Activated CD4-positive, alpha-beta memory T cell treated with anti-CD3 and anti-CD28 coated beads for 36 hours (primary cell): ENCODE measurements at regions not wholly inside any gene's neighbourhood (a gene's known extent, or its start where the extent isn't known, plus 50 kb on each side); places are given as distances from the start of the nearest gene placed in this dataset.

Experiments
- CTCF ChIA-PET: fragments of 350-600 bp; sonication (Branson Sonifier 250); formaldehyde crosslinking; loops from one replicate; lab custom pipeline; 2021; ENCODE audit warnings: antibody characterized with exemption, inconsistent platforms; lab: Charles Lee
- POLR2A ChIA-PET: fragments of 350-600 bp; sonication (Branson Sonifier 250); formaldehyde crosslinking; loops from one replicate; lab custom pipeline; 2021; ENCODE audit warnings: antibody characterized with exemption; lab: Charles Lee
- DNase-seq: peaks from one replicate; pipeline ENCODE4 v3.0.0-alpha.2; 2020
- H3K27ac Mint-ChIP-seq: one replicate; pipeline ENCODE4 v1.8.0; 2021; ENCODE audit warnings: mixed read lengths
- H3K27me3 Mint-ChIP-seq: one replicate; pipeline ENCODE4 v1.8.0; 2021; ENCODE audit warnings: mixed read lengths
- H3K36me3 Mint-ChIP-seq: one replicate; pipeline ENCODE4 v1.8.0; 2021; ENCODE audit warnings: mixed read lengths
- H3K4me1 Mint-ChIP-seq: one replicate; pipeline ENCODE4 v1.8.0; 2021; ENCODE audit warnings: low read depth, mixed read lengths
- H3K4me3 Mint-ChIP-seq: one replicate; pipeline ENCODE4 v1.8.0; 2021; ENCODE audit warnings: mild to moderate bottlenecking, mixed read lengths
- H3K9me3 Mint-ChIP-seq: one replicate; pipeline ENCODE4 v1.8.0; 2021; ENCODE audit warnings: mixed read lengths
- intact Hi-C: fragments of 100-400 bp; cut with micrococcal nuclease; formaldehyde crosslinking; loops from one replicate; pipeline ENCODE4 v1.15.1; 2023

DNA sequence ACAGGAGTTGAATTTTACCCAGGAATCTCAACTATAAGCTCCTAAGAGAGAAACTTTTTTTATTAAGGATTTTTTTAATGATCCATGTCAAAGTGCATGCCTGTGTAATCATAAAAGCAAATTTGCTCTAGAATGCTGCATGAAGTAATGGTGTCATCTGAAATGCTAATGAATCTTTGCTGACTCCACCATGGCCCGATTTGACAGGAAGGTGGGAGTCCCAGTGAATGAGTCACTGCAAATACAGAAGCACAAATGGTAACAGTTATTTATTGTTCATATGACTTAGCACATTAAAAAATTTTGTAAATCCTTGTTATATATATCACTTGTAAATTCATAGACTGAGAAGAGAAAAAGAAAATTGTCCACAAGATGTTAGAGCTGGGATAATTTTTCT, 341.3 kb downstream of the RASEF start:
- no peak overlapping the region for H3K4me3 Mint-ChIP-seq
- H3K27me3 Mint-ChIP-seq, result no peaks in the 10 kb centered on the region
- no peaks in the 10 kb centered on the region for H3K4me1 Mint-ChIP-seq
- intact Hi-C loops, result no loop called here
- no peak overlapping the region for H3K27ac Mint-ChIP-seq
- ChIA-PET POLR2A (no interaction called here), CTCF (no interaction called here)
- no peaks in the 10 kb centered on the region for H3K36me3 Mint-ChIP-seq
- no peak for DNase-seq
- peaks cover 5% of the 10 kb centered on the region for H3K9me3 Mint-ChIP-seq

DNA sequence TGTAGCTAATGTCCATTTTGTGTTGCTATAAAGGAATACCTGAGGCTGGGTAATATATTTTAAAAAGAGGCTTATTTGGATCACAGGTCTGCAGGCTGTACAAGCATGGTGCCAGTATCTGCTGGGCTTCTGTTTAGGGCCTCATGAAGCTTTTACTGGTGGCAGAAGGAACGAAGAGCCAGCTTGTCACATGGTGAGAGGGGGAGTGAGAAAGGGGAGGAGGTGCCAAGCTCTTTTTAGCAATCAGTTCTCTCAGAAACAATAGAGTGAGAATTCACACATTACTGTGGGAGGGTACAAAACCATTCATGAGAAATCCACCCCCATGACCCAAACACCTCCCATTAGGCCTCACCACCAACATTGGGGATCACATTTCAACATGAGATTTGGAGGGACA, 340.9 kb downstream of the RASEF start:
- H3K27ac Mint-ChIP-seq, result no peak overlapping the region
- ChIA-PET POLR2A (no interaction called here), CTCF (no interaction called here)
- H3K9me3 Mint-ChIP-seq, result peaks cover 5% of the 10 kb centered on the region
- H3K27me3 Mint-ChIP-seq, result no peaks in the 10 kb centered on the region
- intact Hi-C loops, result no loop called here
- H3K4me3 Mint-ChIP-seq, result no peak overlapping the region
- DNase-seq, result no peak
- H3K36me3 Mint-ChIP-seq, result no peaks in the 10 kb centered on the region
- H3K4me1 Mint-ChIP-seq, result no peaks in the 10 kb centered on the region

DNA sequence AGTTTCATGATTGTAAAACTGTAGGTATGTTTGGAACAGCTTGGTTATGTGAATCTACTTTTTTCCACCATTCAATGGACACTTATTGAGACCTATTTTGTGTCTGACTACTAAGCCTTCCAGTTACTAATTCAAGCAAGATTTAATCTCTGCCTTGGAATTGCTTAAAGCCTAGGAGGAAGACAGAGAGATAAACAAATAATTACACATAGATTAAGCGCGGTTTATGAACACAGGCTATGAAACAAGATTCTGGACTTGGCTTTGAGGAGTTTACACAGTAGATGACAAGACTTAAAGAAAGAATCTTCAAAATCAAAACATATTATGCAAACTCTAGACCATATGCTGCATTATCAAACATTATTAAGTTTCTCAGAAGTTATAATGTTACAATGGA, 340.4 kb downstream of the RASEF start:
- Mint-ChIP-seq H3K36me3 (no peaks in the 10 kb centered on the region), H3K9me3 (peaks cover 5% of the 10 kb centered on the region), H3K27ac (no peak overlapping the region), H3K4me3 (no peak overlapping the region), H3K27me3 (no peaks in the 10 kb centered on the region), H3K4me1 (no peaks in the 10 kb centered on the region)
- CTCF ChIA-PET, result no interaction called here
- POLR2A ChIA-PET, result no interaction called here
- DNase-seq, result no peak
- intact Hi-C loops, result no loop called here

DNA sequence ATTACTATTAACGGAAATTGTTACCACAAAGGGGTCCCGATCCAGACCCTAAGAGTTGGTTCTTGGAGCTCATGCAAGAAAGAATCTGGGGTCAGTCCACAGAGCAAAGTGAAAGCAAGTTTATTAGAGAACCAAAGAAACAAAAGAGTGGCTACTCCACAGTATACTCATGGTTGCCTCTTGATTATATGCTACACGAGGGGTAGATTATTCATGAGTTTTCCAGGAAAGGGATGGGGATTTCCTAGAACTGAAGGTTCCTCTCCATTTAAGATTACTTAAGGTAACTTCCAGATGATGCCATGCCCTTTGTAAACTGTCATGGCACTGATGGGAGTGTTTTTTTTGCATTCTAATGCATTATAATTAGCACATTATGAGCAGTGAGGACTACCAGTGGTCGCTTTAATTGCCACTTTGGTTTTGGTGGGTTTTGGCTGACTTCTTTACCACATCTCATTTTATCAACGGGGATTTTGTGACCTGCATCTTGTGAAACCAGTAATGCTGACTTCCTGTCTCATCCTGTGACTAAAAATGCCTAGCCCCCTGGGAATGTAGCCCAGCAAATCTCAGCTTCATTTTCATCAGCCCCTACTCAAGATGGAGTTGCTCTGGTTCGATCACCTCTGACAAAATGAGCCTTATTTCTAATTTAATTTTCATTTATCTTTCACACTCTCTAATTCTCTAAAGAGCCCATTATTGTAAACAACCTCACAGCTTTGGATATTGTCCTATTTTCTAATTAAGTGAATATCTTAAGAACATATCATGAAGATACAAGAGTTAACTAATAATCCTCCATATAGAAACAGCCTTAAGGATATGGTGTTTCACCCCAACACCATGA, 336.3 kb downstream of the RASEF start:
- ChIA-PET POLR2A (no interaction called here), CTCF (no interaction called here)
- intact Hi-C loops, result no loop called here
- no peaks in the 10 kb centered on the region for H3K27me3 Mint-ChIP-seq
- peaks cover 3% of the 10 kb centered on the region for H3K9me3 Mint-ChIP-seq
- H3K4me3 Mint-ChIP-seq, result no peak overlapping the region
- DNase-seq, result no peak
- H3K36me3 Mint-ChIP-seq, result no peaks in the 10 kb centered on the region
- no peaks in the 10 kb centered on the region for H3K4me1 Mint-ChIP-seq
- H3K27ac Mint-ChIP-seq, result no peak overlapping the region

DNA sequence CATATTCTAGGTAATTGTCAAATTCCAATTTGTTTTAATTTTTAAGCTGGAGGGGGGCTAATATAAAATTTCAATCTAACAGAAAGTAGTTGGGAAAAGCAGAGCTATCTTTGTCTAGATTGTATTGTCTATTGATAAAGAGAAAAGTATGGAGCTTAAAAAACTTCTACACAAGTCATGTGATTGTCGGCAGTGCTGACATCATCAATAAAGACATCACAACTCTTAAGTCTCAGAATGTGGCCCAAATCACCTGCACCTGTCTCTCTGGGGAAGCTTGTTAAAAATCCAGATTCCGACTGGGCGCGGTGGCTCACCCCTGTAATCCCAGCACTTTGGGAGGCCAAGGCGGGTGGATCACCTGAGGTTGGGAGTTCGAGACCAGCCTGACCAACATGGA, 333.8 kb downstream of the RASEF start:
- ChIA-PET POLR2A (no interaction called here), CTCF (no interaction called here)
- Mint-ChIP-seq H3K9me3 (peaks cover 3% of the 10 kb centered on the region), H3K27ac (no peak overlapping the region), H3K27me3 (no peaks in the 10 kb centered on the region), H3K4me3 (no peak overlapping the region), H3K4me1 (no peaks in the 10 kb centered on the region), H3K36me3 (no peaks in the 10 kb centered on the region)
- DNase-seq, result no peak
- intact Hi-C loops, result no loop called here

DNA sequence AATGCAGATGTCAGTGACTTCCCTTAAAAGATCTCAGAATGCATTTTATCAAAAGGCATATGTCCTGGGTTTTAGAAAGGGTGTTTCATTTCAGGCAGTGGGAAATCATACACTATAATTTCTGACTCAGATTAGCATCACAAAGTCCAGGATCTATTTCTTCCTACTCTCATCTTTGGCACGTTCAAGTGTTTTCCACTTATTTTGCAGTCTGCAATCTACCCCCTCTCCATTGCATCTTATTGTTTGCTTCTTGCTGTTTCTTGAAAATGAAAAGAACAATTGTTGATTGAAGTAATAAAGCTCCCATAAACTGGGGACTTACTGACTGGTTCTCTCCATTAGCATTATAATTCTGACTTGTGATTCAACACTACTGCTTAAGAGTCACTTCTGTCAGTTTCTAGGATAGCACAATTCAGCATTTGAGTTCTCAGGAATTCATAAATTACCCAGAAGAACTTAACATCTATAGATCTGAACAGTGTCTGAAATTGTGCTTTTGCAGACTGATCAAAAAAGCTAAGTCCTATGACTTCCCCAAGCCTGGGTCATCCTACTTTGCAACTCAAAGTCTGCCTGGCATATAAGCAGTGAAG, 332.9 kb downstream of the RASEF start:
- Mint-ChIP-seq H3K4me3 (no peak overlapping the region), H3K27ac (no peak overlapping the region), H3K9me3 (no peaks in the 10 kb centered on the region), H3K27me3 (no peaks in the 10 kb centered on the region), H3K36me3 (no peaks in the 10 kb centered on the region), H3K4me1 (no peaks in the 10 kb centered on the region)
- CTCF ChIA-PET, result no interaction called here
- POLR2A ChIA-PET, result no interaction called here
- DNase-seq, result no peak
- intact Hi-C loops, result no loop called here

DNA sequence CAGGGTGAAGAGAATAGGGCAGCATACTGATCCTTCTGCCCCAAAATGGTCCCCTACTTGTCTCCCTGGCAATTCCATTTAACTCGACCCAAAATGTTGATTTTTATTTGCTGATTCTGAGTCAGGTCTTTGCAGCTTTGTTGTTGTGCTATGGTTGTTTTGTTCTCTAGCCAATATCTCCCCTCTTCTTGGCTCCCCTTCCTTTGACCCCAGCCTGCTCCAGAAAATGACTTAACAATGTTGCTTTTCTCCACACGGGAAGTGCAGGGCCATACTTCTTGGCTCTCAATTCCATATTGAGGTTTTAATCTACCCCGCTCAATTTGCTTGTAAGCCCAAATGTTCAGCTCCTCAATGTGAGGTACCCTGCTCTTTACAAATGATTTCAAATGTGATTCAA, 330.0 kb downstream of the RASEF start:
- ChIA-PET CTCF (no interaction called here), POLR2A (no interaction called here)
- Mint-ChIP-seq H3K9me3 (no peaks in the 10 kb centered on the region), H3K4me1 (no peaks in the 10 kb centered on the region), H3K4me3 (no peak overlapping the region), H3K27me3 (no peaks in the 10 kb centered on the region), H3K36me3 (no peaks in the 10 kb centered on the region), H3K27ac (no peak overlapping the region)
- intact Hi-C loops, result no loop called here
- DNase-seq, result no peak

DNA sequence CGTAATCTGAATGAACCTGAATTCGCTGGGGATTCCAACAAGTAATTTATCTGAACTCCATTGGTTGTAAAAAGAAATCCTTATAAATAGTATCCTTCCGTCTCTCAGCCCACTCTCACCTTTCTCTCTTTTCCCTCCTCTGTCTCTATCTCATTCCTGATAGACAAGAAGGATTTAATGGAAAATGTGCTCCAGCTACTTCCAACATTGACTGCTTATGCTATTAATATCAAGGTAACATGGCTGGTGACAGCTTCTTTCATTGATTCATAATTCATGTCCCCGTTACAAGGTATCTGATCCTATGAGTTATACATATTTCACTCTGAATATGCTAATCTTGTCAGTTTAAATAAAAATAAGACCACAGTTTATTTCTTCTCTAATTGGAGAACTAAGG, 326.8 kb downstream of the RASEF start:
- DNase-seq, result no peak
- CTCF ChIA-PET, result no interaction called here
- H3K27me3 Mint-ChIP-seq, result no peaks in the 10 kb centered on the region
- H3K36me3 Mint-ChIP-seq, result no peaks in the 10 kb centered on the region
- no peaks in the 10 kb centered on the region for H3K4me1 Mint-ChIP-seq
- H3K4me3 Mint-ChIP-seq, result no peak overlapping the region
- POLR2A ChIA-PET, result no interaction called here
- H3K27ac Mint-ChIP-seq, result no peak overlapping the region
- intact Hi-C loops, result no loop called here
- H3K9me3 Mint-ChIP-seq, result no peaks in the 10 kb centered on the region

DNA sequence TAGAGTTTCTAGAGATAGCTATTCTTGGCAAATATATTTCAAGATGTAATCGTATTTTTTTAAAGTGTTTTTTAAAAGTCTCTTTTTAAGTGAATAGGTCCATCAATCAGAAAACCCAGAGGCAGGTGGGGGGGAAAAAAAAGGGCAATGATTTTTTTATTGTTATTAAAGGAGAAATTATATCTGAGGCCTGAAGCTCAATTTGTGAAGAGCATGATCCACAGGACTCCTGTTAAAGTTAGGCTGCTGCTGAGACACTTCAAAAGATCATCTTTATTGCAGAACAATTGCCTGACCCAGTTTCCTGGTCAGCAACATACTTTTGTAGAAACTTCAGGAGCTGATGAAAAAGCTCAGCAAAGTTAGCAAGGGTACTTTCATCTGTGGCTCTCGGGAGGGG, 326.2 kb downstream of the RASEF start:
- CTCF ChIA-PET, result no interaction called here
- no peaks in the 10 kb centered on the region for H3K4me1 Mint-ChIP-seq

DNA sequence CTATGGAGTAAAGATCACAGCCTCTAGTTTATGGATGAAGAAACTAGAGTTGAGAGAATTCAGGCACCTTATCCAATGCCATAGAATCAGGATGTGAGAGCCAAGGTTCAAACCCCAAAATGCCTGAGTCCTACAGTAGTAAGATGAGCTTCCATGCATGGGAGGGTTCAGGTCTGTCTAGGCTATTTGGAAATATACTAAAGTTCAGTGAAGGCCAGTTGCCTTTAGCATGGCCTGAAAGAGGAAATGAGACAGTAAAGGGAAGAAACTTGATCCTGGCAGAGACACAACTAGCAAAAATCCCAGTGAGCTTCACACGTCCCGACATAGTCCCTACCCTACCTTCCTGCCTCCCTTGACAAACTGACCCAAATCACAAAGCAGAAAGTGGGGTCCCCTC, 317.0 kb downstream of the RASEF start:
- Mint-ChIP-seq H3K36me3 (no peaks in the 10 kb centered on the region), H3K4me3 (no peak overlapping the region), H3K27me3 (no peaks in the 10 kb centered on the region), H3K27ac (no peak overlapping the region), H3K9me3 (peaks cover 4% of the 10 kb centered on the region), H3K4me1 (no peaks in the 10 kb centered on the region)
- POLR2A ChIA-PET, result no interaction called here
- DNase-seq, result no peak
- intact Hi-C loops, result no loop called here
- CTCF ChIA-PET, result no interaction called here

More for the DNA sequence above, 326.2 kb downstream of the RASEF start:
- POLR2A ChIA-PET, result no interaction called here
- H3K27ac Mint-ChIP-seq, result no peak overlapping the region
- no peaks in the 10 kb centered on the region for H3K9me3 Mint-ChIP-seq
- no peaks in the 10 kb centered on the region for H3K27me3 Mint-ChIP-seq
- intact Hi-C loops, result no loop called here
- H3K36me3 Mint-ChIP-seq, result no peaks in the 10 kb centered on the region
- no peak for DNase-seq
- H3K4me3 Mint-ChIP-seq, result no peak overlapping the region

DNA sequence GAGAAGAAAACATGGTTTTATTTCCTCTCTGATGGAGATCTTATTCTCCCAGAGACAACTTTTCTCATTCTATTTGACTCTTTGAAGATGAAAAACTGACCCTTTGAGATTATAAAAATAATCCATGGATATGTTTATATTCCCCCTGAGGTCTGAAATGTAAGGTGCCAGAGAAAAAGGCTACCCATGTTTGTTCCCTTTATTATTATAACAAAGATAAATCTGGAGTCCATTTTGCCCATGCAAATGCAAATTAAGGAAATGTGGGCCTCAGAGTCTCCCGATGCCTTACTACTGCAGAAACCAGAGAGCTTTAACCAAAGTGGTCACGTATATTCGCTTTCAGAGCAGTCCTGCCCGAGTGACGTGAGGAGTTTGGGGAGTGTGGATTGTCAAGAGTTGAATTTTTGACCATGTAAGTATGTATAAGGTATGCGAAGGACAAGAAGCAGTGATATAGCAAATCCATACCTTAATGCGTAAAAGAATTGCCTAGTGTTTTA, 312.5 kb downstream of the RASEF start:
- DNase-seq, result no peak

DNA sequence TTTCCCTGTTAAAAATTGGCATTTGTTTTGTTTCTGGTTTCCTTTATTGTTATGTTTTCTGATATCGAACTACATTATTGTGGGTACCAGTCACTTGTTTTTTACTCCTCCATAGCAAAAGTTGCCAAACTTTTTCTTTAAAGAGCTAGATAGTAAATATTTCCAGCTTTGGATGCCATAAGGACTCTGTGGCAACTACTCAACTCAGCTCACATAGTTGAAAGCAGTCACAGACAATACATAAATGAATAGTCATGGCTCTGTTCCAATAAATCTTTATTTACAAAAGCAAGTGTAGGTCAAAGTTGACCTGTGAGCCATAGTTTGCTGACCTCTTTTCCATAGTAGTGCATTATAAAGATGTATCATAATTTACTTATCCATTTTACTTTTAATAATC, 305.0 kb downstream of the RASEF start:
- Mint-ChIP-seq H3K4me1 (no peaks in the 10 kb centered on the region), H3K27ac (no peak overlapping the region), H3K27me3 (no peaks in the 10 kb centered on the region), H3K9me3 (peaks cover 4% of the 10 kb centered on the region), H3K4me3 (no peak overlapping the region), H3K36me3 (no peaks in the 10 kb centered on the region)
- intact Hi-C loops, result no loop called here
- POLR2A ChIA-PET, result no interaction called here
- DNase-seq, result no peak
- CTCF ChIA-PET, result interaction anchor here (0.7 kb wide), 1 partner anchor 206 kb away, joined by 3 read pairs; no protein-coding TSS in a partner anchor

More for the DNA sequence above, 312.5 kb downstream of the RASEF start:
- intact Hi-C loops, result no loop called here
- ChIA-PET CTCF (no interaction called here), POLR2A (no interaction called here)
- no peaks in the 10 kb centered on the region for H3K36me3 Mint-ChIP-seq
- H3K27me3 Mint-ChIP-seq, result no peaks in the 10 kb centered on the region
- no peaks in the 10 kb centered on the region for H3K4me1 Mint-ChIP-seq
- peaks cover 2% of the 10 kb centered on the region for H3K9me3 Mint-ChIP-seq
- no peak overlapping the region for H3K4me3 Mint-ChIP-seq
- no peak overlapping the region for H3K27ac Mint-ChIP-seq

DNA sequence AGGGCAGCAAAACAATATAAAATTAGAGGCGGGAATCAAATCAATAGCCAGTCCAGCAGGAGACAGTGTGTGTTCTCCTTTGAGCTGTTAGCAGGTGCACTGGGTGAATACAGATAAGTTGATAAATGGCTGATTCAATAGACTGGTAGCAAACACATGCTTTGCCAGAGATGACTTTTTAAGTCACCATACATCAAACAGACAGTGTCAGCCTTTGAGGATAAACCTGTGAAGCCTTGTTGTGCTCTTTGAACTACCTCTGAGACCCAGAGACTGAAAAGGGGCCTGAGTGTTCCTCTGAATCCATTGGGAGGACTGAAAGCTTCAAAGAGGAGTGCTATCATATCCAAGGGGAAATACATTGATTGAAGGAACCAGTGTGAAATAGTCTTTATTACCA, 301.9 kb downstream of the RASEF start:
- ChIA-PET CTCF (no interaction called here), POLR2A (no interaction called here)
- no peak overlapping the region for H3K27ac Mint-ChIP-seq
- no peaks in the 10 kb centered on the region for H3K4me1 Mint-ChIP-seq
- H3K27me3 Mint-ChIP-seq, result no peaks in the 10 kb centered on the region
- intact Hi-C loops, result no loop called here
- no peak for DNase-seq
- no peak overlapping the region for H3K4me3 Mint-ChIP-seq
- H3K36me3 Mint-ChIP-seq, result no peaks in the 10 kb centered on the region
- H3K9me3 Mint-ChIP-seq, result peaks cover 4% of the 10 kb centered on the region
